Fibroblast of lung (primary cell): ENCODE measurements at regions not wholly inside any gene's neighbourhood (a gene's known extent, or its start where the extent isn't known, plus 50 kb on each side); places are given as distances from the start of the nearest gene placed in this dataset.

ENCODE experiments used
- DNase-seq, 2 donors: peaks; one replicate each; pipeline versions ENCODE4 v3.0.0 to v3.0.0-alpha.2; 2010; ENCODE audit warnings: low read depth in 2 of 2
- H2AFZ ChIP-seq: 2 replicates; pipeline ENCODE4 v1.5.1; 2012; ENCODE audit warnings: low read length, control low read depth, inconsistent platforms
- H3K27ac ChIP-seq: 2 replicates; pipeline ENCODE4 v1.5.1; 2011; ENCODE audit warnings: low read length, control low read depth; ENCODE audit not compliant: insufficient read depth
- H3K27me3 ChIP-seq: 2 replicates; pipeline ENCODE4 v1.5.1; 2011; ENCODE audit warnings: mild to moderate bottlenecking, low read length; ENCODE audit not compliant: control insufficient read depth, insufficient read depth
- H3K36me3 ChIP-seq: 2 replicates; pipeline ENCODE4 v1.5.1; 2011; ENCODE audit warnings: low read length; ENCODE audit not compliant: control insufficient read depth, insufficient read depth
- H3K4me1 ChIP-seq: 2 replicates; pipeline ENCODE4 v1.5.1; 2011; ENCODE audit warnings: low read length; ENCODE audit not compliant: control insufficient read depth, insufficient read depth; ENCODE audit errors: extremely low read depth
- H3K4me2 ChIP-seq: 2 replicates; pipeline ENCODE4 v1.5.1; 2011; ENCODE audit warnings: low read length, control low read depth; ENCODE audit not compliant: insufficient read depth; ENCODE audit errors: extremely low read depth
- H3K4me3 ChIP-seq, 4 experiments: fragments of 200-600 bp in 1 of 4; sonication (generic) in 1 of 4; replicated peaks in 1 of 4; 2 replicates each; pipeline ENCODE4 v1.5.1; 2011 to 2016; ENCODE audit warnings: low read length in 4 of 4, low read depth in 3 of 4, mild to moderate bottlenecking in 3 of 4, control low read depth in 2 of 4, inconsistent platforms in 1 of 4, mixed read lengths in 1 of 4; ENCODE audit not compliant: insufficient read depth in 1 of 4; ENCODE audit errors: control extremely low read depth in 1 of 4
- H3K79me2 ChIP-seq: 2 replicates; pipeline ENCODE4 v1.5.1; 2012; ENCODE audit warnings: mild to moderate bottlenecking, low read length, inconsistent platforms; ENCODE audit not compliant: control insufficient read depth, insufficient read depth
- H3K9ac ChIP-seq: 2 replicates; pipeline ENCODE4 v1.5.1; 2011; ENCODE audit warnings: mild to moderate bottlenecking, low read length, control low read depth; ENCODE audit not compliant: insufficient read depth
- H3K9me3 ChIP-seq: 2 replicates; pipeline ENCODE4 v1.5.1; 2012; ENCODE audit warnings: low read depth, low read length; ENCODE audit not compliant: control insufficient read depth, insufficient read depth
- H4K20me1 ChIP-seq: 2 replicates; pipeline ENCODE4 v1.5.1; 2011; ENCODE audit warnings: low read length; ENCODE audit not compliant: control insufficient read depth, insufficient read depth; ENCODE audit errors: extremely low read depth
- CTCF ChIP-seq, 2 donors: IDR thresholded peaks in 1 of 2; conservative IDR thresholded peaks in 1 of 2; 1 replicate in 1 of 2; 2 replicates in 1 of 2; pipeline ENCODE4 v1.5.1; 2011 to 2012; ENCODE audit warnings: low read length in 2 of 2, control low read depth in 1 of 2, inconsistent platforms in 1 of 2, low read depth in 1 of 2, mild to moderate bottlenecking in 1 of 2
- EZH2 ChIP-seq: IDR thresholded peaks from 2 replicates; pipeline ENCODE4 v1.5.1; 2012; ENCODE audit warnings: low read length, control low read depth, mild to moderate bottlenecking; ENCODE audit errors: missing control alignments

GRCh38 chr2:193523662-193524061, 1328.9 kb upstream of the TMEFF2 start:
- Histone ChIP-seq H2AFZ (no peak overlapping the region), H3K36me3 (no peaks in the 10 kb centered on the region), H3K4me2 (no peak overlapping the region), H3K27ac (no peak overlapping the region), H3K4me3 (no peak overlapping the region), H4K20me1 (no peaks in the 10 kb centered on the region), H3K27me3 (no peaks in the 10 kb centered on the region), H3K79me2 (no peaks in the 10 kb centered on the region), H3K9me3 (no peaks in the 10 kb centered on the region), H3K9ac (no peak overlapping the region), H3K4me1 (no peaks in the 10 kb centered on the region)
- TF ChIP-seq CTCF (conservative IDR thresholded peaks at IDR 0.05 in 1 of 2, IDR thresholded peaks at IDR 0.05 in 1 of 2; ENCODE audit: low read depth in 1 of 2, low read length in 2 of 2): no peak
- TF ChIP-seq EZH2: no peak
- DNase-seq: peak in 1 of 2 donors; percentile 21

GRCh38 chr2:193521523-193521922, 1326.8 kb upstream of the TMEFF2 start:
- no peak for DNase-seq
- Histone ChIP-seq H3K4me3 (no peak overlapping the region), H3K79me2 (no peaks in the 10 kb centered on the region)

GRCh38 chr2:193520709-193521458, 1326.2 kb upstream of the TMEFF2 start:
- TF ChIP-seq EZH2 (no peak), CTCF (conservative IDR thresholded peaks at IDR 0.05 in 1 of 2, IDR thresholded peaks at IDR 0.05 in 1 of 2; ENCODE audit: low read depth in 1 of 2, low read length in 2 of 2) (no peak)
- Histone ChIP-seq H4K20me1 (no peaks in the 10 kb centered on the region), H3K79me2 (no peaks in the 10 kb centered on the region), H3K4me3 (no peak overlapping the region), H2AFZ (no peak overlapping the region), H3K36me3 (no peaks in the 10 kb centered on the region), H3K9me3 (no peaks in the 10 kb centered on the region), H3K4me1 (no peaks in the 10 kb centered on the region), H3K27ac (no peak overlapping the region), H3K4me2 (no peak overlapping the region), H3K27me3 (no peaks in the 10 kb centered on the region), H3K9ac (no peak overlapping the region)
- no peak for DNase-seq

More at GRCh38 chr2:193521523-193521922, 1326.8 kb upstream of the TMEFF2 start:
- Histone ChIP-seq H3K9ac (no peak overlapping the region), H3K9me3 (no peaks in the 10 kb centered on the region), H3K36me3 (no peaks in the 10 kb centered on the region), H4K20me1 (no peaks in the 10 kb centered on the region), H3K4me1 (no peaks in the 10 kb centered on the region), H3K4me2 (no peak overlapping the region), H2AFZ (no peak overlapping the region), H3K27ac (no peak overlapping the region), H3K27me3 (no peaks in the 10 kb centered on the region)
- TF ChIP-seq CTCF (conservative IDR thresholded peaks at IDR 0.05 in 1 of 2, IDR thresholded peaks at IDR 0.05 in 1 of 2; ENCODE audit: low read depth in 1 of 2, low read length in 2 of 2): no peak
